T-helper 2 cell treated with Interferon-gamma antibody and Interleukin-4, amounts not matched to agents 100 ng/mL and 5 ng/mL, for 36 hours (primary cell): ENCODE measurements at regions not wholly inside any gene's neighbourhood (a gene's known extent, or its start where the extent isn't known, plus 50 kb on each side); places are given as distances from the start of the nearest gene placed in this dataset.

Experiments used
- intact Hi-C: fragments of 100-400 bp; cut with micrococcal nuclease; formaldehyde crosslinking; loops from one replicate; pipeline ENCODE4 v1.15.1; 2023

DNA sequence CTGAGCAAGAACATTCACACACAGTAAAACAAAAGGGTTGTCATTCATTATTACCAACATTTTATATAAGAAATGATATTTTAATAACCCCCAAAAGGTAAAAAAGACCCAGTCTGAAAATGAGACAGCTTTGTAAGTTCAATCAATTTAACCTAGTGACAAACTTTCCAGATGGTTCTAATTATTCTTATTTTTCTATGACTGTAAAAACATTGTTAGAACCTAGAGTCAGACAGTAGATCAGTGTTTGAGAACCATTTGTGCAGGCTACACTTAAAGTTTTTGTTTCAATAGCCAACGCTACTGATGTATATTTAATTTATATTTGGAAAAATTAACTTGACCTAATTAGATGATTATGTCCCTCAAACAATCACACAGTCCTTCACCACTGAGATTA, 708.4 kb upstream of the CBLB start:
- intact Hi-C loops: no loop called here

DNA sequence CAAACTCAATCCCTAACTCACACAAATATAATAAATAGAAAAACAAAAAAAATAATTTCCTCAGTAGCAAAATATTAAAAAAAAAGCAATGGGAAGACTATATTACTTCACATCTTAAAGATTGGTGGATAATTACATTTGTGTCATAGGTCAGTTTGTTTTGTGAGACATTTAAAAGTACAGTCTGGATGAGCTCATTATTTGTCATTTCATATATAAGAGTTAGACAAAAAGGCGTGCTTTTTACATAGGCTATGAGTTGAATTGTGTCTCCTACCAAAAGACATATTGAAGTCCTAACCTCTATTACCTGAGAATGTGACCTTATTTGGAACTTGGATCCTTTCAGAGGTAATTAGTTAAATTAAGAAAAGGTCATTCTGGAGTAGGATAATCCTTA, 710.1 kb upstream of the CBLB start:
- intact Hi-C loops: no loop called here

DNA sequence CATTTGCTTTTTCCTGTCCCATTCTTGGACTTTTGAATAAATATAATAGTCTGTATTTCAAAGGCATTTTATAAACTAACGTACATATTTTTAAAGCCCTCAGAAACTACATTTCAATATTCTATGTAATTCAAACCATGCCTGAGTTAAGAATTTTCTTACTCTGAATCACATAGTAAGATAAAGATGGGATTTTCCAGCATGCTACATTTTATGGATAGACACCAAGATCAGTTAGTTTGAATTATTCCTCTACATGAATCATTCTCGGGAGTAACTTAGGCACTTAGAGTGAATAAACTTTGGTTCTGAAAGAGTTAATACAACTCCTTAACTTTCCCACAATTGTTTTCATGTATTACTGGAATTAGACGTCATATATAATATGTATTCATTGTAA, 713.3 kb upstream of the CBLB start:
- intact Hi-C loops: no loop called here

DNA sequence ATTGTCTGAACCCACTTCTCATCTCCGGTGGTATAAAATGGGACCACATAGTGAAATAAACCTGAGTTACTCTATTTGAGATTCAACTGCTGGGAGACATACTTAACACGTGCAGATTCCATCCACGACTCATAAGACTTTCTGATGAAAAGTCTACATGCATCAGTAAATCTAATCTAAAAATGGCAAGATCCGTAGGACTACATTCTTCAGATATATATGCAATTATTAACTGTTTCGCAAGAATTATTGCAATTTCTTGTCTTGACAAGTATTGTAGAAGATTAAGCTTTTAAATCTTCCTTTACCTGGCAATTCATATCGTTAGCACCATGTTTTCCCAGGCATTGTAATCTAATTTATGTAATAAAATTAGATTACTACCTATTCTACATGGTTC, 718.7 kb upstream of the CBLB start:
- intact Hi-C loops: no loop called here

DNA sequence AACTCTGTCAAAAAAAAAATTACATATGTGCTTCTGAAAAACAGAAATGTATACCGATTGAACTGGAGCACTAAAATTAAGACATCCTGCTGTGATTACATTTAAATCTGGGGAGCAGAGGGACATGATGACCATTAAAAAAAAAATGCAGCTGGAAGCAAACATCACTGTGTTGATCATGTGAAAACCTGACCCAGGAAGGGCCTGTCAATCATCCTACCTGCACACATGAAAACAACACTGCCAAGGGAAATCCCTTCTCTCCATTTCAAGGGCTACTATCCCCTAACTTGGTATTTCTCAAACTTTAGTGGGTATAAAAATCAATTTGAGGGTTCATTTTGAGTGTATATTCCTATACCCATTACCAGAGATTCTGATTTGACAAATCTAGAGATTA, 719.9 kb upstream of the CBLB start:
- intact Hi-C loops: no loop called here

DNA sequence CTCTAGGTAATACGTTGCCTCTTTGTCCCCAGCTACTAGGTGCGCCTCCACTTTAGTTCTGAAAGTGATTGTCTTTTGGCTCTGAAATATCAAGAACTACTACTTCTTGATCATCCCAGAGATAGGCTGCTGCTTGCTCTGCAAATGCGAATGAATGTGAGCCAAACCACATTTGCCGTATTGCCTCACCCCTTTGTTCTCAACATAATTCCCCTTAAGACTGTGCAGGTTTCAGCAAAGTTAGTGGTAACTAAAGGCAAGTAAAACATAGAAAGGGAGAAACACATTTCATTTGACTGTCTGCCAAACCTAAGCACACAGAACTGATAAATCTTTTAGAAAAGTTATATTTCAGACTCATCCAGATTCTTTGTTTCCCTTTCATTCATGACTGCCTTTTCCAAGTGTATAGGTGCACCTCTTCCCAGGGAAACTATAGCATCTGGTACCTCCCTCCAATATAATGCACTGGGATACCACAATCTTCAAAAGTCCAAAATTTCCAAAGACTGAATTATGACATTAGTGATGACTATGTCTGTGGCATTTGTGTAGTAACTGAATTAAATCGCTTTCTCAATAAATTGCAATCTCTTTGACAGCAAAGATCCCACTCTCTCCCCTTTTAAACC, 720.6 kb upstream of the CBLB start:
- intact Hi-C loops: no loop called here

DNA sequence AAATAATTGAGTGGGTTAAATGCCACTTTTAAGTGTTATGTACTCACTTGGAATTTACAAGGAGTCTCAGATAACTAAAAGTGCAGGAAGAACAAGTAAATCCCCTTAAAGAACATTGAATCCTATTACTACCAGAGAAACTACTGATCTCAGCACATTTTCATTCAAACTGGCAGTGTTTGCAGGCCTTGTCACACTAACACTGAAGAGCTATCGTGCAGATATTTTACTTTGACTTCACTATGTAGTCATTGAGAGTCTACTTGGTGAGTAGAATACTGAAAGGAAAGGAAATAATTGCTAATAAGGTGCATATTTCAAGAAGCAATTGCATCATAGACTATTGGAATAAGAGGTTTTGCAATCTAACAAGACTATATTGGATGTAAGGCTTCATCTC, 721.4 kb upstream of the CBLB start:
- intact Hi-C loops: no loop called here

DNA sequence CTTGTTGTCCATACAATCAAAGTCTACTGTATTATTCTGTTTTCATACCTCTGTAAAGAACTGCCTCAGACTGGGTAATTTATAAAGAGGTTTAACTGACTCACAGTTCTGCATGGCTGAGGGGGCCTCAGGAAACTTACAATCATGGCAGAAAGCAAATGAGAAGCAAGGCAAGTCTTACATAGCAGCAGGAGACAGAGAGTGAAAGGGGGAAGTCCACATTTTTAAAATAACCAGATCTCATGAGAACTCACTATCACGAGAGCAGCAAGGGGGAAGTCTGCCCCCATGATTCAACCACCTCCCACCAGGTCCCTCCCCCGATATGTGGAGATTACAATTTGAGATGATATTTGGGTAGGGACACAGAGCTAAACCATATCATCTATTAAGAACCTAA, 724.6 kb upstream of the CBLB start:
- intact Hi-C loops: no loop called here

DNA sequence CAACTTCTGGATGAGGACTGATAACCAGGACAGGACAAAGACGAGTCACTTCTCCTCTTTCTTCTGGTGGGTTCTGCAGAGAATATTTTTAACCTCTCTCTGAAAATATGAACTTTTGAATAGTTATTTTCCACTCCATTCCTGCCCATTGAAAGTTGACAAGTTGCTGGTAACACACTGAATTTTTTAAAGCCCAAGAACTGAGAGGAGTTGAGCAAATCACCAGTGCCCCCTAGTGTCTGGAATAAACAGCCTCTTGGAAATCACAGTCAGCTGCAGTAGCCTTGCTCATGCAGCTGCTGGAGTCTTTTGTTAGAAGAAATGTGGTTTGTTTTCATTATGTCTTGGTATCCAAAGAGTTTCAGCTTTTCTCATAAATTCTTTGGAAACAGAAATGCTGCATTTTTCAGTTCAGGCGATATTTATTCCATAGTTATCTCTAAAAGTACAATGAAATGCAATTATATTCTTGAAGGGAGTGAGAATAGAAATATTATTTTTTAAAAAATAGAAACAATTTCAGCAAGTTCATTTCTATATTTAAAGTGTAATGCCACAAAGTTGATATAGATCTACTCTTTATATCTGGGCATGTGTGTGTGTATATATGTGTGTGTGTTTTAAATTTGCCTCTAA, 741.0 kb upstream of the CBLB start:
- intact Hi-C loops: loop anchor here (1.0 to 5.0 kb wide), 5 partner anchors 187 to 1242 kb away; partner anchors contain the start of genes ALCAM and CBLB

DNA sequence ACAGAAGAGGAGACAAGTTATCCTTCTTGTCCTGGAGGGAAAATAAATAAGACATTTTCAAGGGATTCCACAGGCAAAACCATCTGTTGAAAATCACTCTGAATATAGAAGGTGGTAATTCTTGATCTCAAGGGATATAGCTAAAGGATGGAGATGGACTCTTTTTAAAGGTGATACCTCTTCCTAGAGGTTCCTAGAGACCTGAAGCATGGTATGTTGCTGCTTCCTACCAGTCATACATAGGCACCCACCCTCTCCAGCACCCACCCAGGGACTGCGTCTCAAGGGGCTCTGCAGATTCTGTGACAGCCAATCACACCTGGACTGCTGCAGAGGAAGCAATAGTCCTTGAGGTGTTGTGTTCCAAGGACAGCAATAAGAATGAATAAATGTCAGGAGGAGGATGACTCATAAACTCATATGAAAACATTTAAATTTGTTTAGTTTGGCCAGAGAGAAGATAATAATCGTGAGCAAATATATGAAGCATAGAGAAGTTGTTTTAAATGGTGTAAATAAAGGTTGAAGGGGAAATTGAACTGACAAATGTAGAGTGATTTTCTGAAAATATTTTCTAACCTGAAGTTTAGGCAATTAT, 741.6 kb upstream of the CBLB start:
- intact Hi-C loops: no loop called here

DNA sequence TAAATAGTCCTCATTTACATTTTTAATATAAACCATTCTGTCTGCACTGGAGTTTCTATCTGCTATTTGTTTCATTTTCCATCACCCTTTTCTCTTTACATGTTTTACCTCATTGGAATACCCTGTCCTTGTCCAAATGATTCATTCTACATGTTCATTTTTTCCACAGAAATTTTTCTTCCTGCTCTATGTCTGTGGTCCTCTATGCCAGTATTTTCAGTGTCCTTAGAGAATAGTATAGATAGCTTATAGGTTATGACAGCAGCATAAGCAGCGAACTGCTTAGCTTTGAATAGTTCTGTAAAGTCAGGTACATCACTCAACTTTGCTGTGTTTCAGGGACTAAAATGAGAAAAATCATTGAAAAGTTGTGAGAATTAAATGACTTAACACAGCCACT, 742.3 kb upstream of the CBLB start:
- intact Hi-C loops: no loop called here

DNA sequence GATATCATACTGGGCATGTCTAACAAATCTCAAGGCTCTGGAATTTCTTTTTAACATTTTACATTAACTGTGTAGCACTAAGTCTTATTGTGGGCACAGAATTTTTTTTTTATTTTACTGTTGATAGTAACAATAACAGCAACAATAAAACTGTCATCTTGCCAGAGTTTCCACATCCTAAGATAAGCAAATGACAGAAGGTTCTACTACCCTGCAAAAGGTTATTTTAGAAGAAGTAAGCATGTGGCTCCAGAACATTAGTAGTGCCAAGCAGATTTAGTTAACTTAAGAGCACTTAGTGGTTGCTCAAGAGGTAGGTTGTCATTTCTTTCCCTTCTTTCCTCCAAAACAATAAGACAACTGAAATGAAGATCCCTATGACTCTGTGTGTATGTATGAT, 743.0 kb upstream of the CBLB start:
- intact Hi-C loops: no loop called here

DNA sequence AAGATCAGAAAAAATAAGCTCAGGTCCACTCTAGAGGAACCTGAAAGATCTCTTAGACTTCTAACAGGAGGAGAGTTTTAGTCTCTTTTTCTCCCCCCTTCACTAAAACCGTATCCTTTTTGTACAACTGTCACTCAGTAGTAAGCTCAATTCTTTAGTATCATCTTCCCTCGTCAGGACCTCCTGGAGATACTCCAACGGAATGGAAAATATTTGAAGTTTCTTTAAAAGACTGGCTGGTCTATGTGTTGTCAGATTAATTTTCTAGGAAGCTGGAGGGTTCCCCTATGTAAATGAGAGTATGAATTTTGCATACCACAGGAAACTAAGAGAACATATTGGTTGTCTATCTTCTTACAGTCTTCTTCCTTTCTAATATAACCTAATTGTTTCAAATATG, 747.7 kb upstream of the CBLB start:
- intact Hi-C loops: no loop called here

DNA sequence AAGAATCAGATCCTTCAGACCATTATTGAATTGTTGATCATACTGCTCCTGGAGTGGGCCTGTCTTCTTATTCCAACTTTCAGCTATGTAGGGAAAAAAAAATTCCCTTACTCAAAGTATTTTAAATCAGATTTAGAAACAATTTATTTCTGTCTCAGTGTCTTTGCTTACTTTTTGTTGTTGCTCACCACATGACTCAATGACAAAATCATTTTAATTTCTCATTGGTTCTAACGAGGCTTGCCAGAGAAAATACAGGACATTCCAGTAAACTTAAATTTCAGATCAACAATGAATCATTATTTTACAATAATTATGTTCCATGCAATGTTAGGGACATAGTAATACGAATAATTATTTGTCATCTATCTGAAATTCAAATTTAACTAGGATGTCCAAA, 748.5 kb upstream of the CBLB start:
- intact Hi-C loops: no loop called here

DNA sequence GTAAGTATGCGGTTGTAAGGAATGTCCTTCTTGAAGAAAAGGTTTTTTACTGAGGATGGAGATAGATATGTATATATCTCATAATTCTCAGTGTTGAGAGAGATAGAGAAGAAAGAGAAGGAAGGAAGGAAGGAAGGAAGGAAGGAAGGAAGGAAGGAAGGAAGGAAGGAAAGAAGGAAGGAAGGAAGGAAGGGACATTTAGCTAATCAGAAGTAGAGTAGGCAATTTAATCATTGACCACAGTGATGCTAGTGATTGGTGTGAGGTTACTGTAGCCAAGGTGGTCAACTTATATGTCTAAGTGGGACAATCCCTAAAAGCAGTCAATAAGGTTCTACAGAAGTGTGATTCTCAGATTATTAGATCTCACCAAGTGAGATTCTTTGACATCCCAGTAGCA, 751.8 kb upstream of the CBLB start:
- intact Hi-C loops: no loop called here

DNA sequence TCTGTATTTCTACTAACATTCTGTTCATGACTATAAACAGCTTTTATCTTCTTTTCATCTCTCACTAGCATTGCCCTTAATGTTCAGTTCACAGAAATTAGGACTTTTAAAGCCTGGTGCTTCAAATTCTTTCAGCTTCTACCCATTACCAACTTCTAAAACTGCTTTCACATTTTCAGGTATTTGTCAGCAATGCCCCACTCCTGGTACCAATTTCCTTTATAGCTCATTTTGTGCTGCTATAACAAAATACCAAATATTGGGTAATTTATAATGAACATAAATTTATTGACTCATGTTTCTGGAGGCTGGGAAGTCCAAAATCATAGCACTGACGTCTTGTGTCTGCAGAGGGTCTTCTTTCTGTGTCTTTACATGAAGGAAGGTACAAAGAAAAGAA, 753.1 kb upstream of the CCDC54 start:
- intact Hi-C loops: no loop called here

DNA sequence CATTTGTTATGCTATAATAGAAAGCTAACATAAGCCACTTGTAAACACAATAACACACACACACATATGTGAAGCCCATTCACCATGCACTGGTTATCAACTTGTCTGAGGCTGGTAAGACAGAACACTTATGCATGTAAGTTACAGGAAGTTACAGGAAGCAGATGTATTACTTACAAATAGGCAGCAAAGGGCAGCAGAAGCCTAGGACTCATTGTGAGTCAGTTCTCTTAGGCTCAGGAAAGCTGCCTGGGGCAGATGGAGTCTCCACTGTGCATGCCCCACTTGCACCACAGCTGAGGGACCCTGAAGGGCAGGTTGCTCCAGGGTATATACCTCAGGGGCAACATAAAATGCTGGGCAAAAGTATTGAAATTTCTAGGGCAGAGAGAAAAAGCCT, 748.8 kb upstream of the CCDC54 start:
- intact Hi-C loops: no loop called here

DNA sequence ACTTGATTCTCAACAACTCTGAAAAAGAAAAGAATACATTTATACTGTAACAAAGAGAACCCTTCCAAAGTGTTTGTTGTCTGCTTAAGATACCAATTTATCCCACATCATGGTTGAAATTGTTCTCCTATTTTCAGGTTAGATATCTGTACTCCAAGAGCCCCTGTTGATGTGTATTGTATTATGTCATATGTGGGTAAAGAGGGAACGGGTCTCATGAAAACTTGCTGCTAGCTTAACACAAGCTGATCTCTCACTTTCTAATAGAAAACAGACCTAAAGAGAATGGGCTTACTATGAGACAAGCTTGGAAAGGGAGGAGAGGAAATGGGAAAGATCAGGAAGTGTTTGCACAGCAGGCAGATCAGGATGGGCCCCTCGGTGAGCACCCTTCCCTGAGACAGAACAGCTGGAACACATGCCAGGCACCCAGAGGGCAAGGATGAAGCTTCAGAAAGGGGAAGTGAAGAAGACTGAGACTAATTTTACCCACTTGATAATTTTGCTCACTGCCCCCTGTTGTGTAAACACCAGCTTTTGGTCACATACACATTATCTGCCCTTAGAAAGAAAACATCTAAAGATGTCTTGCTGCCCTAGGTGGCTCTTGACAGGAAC, 747.9 kb upstream of the CCDC54 start:
- intact Hi-C loops: no loop called here

DNA sequence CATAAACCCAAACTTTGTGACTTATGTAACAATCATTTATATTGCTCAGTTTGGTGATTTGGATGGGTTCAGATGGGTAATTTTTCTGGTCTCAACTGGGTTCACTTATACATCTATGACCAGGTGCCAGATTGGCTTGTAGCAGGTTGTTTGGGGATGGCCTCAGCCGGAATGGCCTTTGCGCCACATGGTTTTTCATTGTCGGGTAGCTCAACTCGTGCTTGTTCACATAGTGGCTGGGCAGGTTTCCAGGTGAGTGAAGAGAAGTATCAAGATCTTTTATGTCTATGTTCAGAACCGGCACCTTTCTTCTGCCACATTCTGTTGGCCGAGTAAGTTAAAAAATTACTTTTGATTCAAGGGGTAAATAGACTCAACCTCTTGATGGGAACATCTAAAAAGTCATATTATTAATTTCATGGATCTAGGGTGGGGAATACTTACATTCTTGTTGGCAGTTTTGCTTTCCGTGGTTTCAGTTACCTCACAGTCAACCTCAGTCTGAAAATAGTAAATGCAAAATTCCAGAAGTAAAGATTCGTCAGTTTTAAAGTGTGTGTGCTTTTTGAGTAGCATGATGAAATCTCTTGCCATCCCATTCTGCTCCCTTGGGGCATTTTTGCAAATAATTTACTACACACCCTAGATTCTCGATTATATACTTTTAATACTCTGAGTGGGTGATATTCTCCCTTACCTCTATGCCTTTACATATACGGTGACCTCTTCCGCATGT, 745.7 kb upstream of the CCDC54 start:
- intact Hi-C loops: no loop called here

DNA sequence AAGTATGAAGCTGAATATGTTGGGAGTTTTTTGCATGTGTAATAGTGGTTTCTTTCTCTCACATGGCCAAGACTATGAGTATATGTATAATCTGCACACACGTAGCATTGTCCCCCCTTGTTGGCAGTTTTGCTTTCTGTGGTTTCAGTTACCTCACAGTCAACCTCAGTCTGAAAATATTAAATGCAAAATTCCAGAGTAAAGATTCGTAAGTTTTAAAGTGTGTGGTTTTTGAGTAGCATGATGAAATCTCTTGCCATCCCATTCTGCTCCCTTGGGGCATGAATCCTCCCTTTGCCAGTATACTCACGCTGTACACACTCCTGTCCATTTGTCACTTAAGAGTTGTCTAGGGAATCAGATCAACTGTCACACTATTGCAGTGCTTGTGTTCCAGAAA, 742.0 kb upstream of the CCDC54 start:
- intact Hi-C loops: no loop called here

DNA sequence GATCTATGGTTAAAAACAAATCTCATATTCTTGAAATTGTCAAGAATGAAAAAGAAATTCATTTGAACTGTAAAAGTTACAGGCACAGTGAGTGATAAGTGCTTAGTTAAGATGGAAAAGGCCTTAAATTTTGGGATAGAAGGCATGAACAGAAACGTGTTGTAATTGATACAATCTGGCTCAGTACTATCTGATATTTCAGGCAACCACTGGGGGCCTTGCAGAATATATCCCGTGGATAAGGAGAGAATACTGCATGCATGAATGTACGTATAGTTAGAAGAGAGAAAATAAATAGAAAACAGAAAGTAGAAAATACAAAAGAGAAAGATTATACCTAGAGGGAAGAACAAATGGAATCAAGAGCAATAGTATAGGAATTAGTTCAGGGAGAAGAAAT, 741.4 kb upstream of the CCDC54 start:
- intact Hi-C loops: no loop called here

DNA sequence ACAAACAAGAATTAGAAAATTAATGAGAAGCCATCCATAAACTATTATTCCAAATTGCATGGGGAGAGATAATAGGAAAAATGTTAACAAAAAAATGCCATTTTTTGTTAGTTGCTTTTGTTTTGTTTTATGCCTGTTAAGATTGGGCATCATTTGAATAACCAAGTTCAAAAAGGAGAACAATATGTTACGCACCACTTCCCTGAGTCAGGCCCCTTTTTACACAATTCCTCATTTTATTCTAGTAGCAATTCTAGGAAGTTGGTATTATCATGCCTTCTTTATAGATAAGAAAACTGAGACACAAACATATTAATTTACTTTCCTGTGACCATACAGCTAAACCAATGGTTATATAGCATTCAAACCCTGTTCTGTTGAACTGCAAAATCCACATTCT, 736.9 kb upstream of the CCDC54 start:
- intact Hi-C loops: no loop called here
